CD4-positive, alpha-beta T cell (primary cell): ENCODE measurements at regions not wholly inside any gene's neighbourhood (a gene's known extent, or its start where the extent isn't known, plus 50 kb on each side); places are given as distances from the start of the nearest gene placed in this dataset.
"Not testable (repeated sequence)": the region's sequence is repeated elsewhere in the genome, so short reads cannot be mapped to it uniquely, and the experiment has no call there.

Experiments used
- ATAC-seq: fragments of 200-7000 bp; cut with Tn5 transposase; one replicate; pipeline ENCODE4 v1.10.0; 2022; ENCODE audit warnings: mild to moderate bottlenecking; ENCODE audit not compliant: poor library complexity
- CTCF ChIA-PET: fragments of 350-600 bp; sonication (Branson Sonifier 250); formaldehyde crosslinking; loops from one replicate; lab custom pipeline; 2021; ENCODE audit warnings: antibody characterized with exemption, inconsistent platforms; lab: Charles Lee
- POLR2A ChIA-PET: fragments of 350-600 bp; sonication (Branson Sonifier 250); formaldehyde crosslinking; loops from one replicate; lab custom pipeline; 2021; ENCODE audit warnings: antibody characterized with exemption, inconsistent platforms; lab: Charles Lee
- DNase-seq, 14 experiments: peaks; one replicate each; pipeline ENCODE4 v3.0.0-alpha.2; 2013 to 2020; ENCODE audit warnings: mixed read lengths in 2 of 14
- H3K27ac ChIP-seq, 2 donors: one replicate each; pipeline versions ENCODE4 v1.5.1 to v1.7.0; 2013; ENCODE audit warnings: low read length in 2 of 2, low read depth in 1 of 2, mild to moderate bottlenecking in 1 of 2
- H3K27me3 ChIP-seq, 2 experiments: 1 replicate in 1 of 2; 2 replicates in 1 of 2; pipeline versions ENCODE4 v1.6.1 to v1.7.0; 2013; ENCODE audit warnings: low read length in 2 of 2, control low read depth in 1 of 2, mild to moderate bottlenecking in 1 of 2, moderate library complexity in 1 of 2; ENCODE audit not compliant: insufficient read depth in 2 of 2, control insufficient read depth in 1 of 2
- H3K36me3 ChIP-seq: one replicate; pipeline ENCODE4 v1.6.1; 2013; ENCODE audit warnings: low read length, control low read depth; ENCODE audit not compliant: insufficient read depth
- H3K4me1 ChIP-seq: one replicate; pipeline ENCODE4 v1.6.1; 2013; ENCODE audit warnings: low read length, control low read depth; ENCODE audit not compliant: insufficient read depth
- H3K4me3 ChIP-seq: one replicate; pipeline ENCODE4 v1.5.1; 2013; ENCODE audit warnings: mild to moderate bottlenecking, low read length, moderate library complexity
- H3K9me3 ChIP-seq, 2 experiments: 1 replicate in 1 of 2; 2 replicates in 1 of 2; pipeline versions ENCODE4 v1.6.1 to v1.7.0; 2013; ENCODE audit warnings: low read length in 2 of 2, mild to moderate bottlenecking in 2 of 2, control low read depth in 1 of 2, moderate library complexity in 1 of 2; ENCODE audit not compliant: control insufficient read depth in 1 of 2, insufficient read depth in 1 of 2
- H3K27ac Mint-ChIP-seq: one replicate; pipeline ENCODE4 v1.8.0; 2020; ENCODE audit warnings: mixed read lengths
- H3K27me3 Mint-ChIP-seq: one replicate; pipeline ENCODE4 v1.8.0; 2021; ENCODE audit warnings: mixed read lengths
- H3K36me3 Mint-ChIP-seq: one replicate; pipeline ENCODE4 v1.8.0; 2021; ENCODE audit warnings: low read depth, mixed read lengths
- H3K4me1 Mint-ChIP-seq: one replicate; pipeline ENCODE4 v1.8.0; 2021; ENCODE audit warnings: low read depth, mixed read lengths
- H3K4me3 Mint-ChIP-seq: one replicate; pipeline ENCODE4 v1.8.0; 2020; ENCODE audit warnings: mild to moderate bottlenecking, mixed read lengths
- H3K9me3 Mint-ChIP-seq: one replicate; pipeline ENCODE4 v1.8.0; 2020; ENCODE audit warnings: mixed read lengths
- intact Hi-C, 2 experiments: fragments of 100-400 bp; cut with DNase I in 1 of 2; cut with micrococcal nuclease in 1 of 2; formaldehyde crosslinking; loops; one replicate each; pipeline versions ENCODE4 v1.15.1 to v1.9.0; 2023 to 2025; cut with DNase I, micrococcal nuclease
- TF ChIP-seq, protein P1 (sequence below): fragments of 200-600 bp; IDR thresholded peaks from one replicate; pipeline ENCODE4 v1.8.0; 2022; ENCODE audit warnings: antibody characterized with exemption, mild to moderate bottlenecking

DNA sequence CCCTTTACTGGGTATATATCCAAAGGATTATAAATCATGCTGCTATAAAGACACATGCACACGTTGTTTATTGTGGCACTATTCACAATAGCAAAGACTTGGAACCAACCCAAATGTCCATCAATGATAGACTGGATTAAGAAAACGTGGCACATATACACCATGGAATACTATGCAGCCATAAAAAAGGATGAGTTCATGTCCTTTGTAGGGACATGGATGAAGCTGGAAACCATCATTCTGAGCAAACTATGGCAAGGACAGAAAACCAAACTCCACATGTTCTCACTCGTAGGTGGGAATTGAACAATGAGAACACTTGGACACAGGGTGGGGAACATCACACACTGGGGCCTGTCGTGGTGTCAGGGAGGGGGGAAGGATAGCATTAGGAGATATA lies 59.2 kb downstream of the CXorf49B start:
- H3K27me3 Mint-ChIP-seq, ATAC-seq, H3K4me3 Mint-ChIP-seq, DNase-seq, H3K9me3 Mint-ChIP-seq, H3K36me3 Mint-ChIP-seq, H3K4me1 ChIP-seq, H3K9me3 ChIP-seq, POLR2A ChIA-PET, H3K27ac Mint-ChIP-seq, CTCF ChIA-PET, H3K4me1 Mint-ChIP-seq, H3K27me3 ChIP-seq, H3K27ac ChIP-seq, H3K4me3 ChIP-seq, H3K36me3 ChIP-seq, intact Hi-C loops: not testable (repeated sequence)

DNA sequence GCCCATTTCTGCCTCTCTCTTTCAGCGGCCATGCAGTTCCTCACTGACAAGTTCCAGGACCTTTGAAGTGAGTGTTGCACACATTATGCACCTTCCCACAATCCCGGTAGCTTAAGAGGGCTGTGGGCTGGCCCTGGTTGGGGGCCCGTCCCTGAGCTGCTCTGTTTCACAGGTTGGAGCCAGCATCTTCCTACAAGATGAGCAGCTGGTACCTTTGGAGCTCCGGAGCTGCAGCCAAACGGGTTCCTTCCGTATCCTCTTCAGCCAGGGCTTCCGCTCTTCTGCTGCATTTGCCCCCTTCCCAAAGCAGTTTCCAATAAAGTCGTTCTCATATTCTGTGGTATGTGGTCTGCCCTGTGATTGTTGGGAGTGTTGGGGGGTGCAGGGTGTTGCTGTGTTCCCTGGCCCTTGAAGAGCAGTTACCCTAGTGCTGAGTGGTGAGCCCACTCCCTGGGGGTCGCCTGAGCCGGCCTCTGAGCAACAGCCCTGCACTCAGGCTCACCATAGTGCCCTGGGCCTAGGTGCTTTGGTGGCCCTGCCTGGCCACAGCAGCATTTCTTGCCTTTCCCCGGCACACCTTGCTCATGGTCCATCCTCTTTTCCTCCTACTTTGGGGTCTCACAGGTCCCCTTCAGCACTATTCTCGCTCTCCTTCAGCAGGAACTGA lies 60.4 kb downstream of the CXorf49B start:
- TF ChIP-seq, protein P1, sequence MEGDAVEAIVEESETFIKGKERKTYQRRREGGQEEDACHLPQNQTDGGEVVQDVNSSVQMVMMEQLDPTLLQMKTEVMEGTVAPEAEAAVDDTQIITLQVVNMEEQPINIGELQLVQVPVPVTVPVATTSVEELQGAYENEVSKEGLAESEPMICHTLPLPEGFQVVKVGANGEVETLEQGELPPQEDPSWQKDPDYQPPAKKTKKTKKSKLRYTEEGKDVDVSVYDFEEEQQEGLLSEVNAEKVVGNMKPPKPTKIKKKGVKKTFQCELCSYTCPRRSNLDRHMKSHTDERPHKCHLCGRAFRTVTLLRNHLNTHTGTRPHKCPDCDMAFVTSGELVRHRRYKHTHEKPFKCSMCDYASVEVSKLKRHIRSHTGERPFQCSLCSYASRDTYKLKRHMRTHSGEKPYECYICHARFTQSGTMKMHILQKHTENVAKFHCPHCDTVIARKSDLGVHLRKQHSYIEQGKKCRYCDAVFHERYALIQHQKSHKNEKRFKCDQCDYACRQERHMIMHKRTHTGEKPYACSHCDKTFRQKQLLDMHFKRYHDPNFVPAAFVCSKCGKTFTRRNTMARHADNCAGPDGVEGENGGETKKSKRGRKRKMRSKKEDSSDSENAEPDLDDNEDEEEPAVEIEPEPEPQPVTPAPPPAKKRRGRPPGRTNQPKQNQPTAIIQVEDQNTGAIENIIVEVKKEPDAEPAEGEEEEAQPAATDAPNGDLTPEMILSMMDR = no peak
- H3K4me3 ChIP-seq = no peak overlapping the region
- H3K36me3 ChIP-seq = no peaks in the 10 kb centered on the region
- Mint-ChIP-seq H3K36me3 (no peaks in the 10 kb centered on the region), H3K27me3 (no peaks in the 10 kb centered on the region), H3K4me3 (no peak overlapping the region), H3K27ac (no peak overlapping the region), H3K4me1 (no peaks in the 10 kb centered on the region), H3K9me3 (no peaks in the 10 kb centered on the region)
- CTCF ChIA-PET = no interaction called here
- DNase-seq = no peak
- no peak overlapping the region for H3K27ac ChIP-seq
- no peaks in the 10 kb centered on the region for H3K9me3 ChIP-seq
- ATAC-seq = no peak
- H3K27me3 ChIP-seq = no peaks in the 10 kb centered on the region
- no peaks in the 10 kb centered on the region for H3K4me1 ChIP-seq
- intact Hi-C loops = no loop called here
- POLR2A ChIA-PET = no interaction called here

DNA sequence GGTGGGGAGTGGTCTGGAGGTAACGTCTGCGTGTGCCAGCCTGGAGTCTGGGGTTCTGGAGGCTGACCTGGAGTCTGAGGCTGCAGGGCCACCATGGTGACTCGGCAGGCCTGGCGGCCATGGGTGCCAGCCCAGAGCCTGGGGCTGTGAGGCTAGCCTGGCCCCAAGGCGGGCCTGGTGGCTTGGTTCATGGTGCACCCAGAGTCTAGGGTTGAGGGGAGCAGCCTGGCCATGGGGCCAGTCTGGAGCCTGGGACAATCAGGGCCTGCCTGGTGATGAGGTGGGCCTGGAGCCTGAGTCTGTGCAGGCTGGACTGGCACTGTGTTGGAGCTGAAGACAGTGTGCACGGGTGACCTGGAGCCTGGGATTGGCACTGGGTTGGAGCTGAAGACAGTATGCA lies 64.9 kb downstream of the CXorf49B start:
- intact Hi-C loops = no loop called here
- Histone ChIP-seq H3K9me3 (no peaks in the 10 kb centered on the region), H3K4me3 (no peak overlapping the region), H3K27ac (no peak overlapping the region), H3K36me3 (no peaks in the 10 kb centered on the region), H3K4me1 (no peaks in the 10 kb centered on the region), H3K27me3 (no peaks in the 10 kb centered on the region)
- DNase-seq (no peak), ATAC-seq (no peak)
- TF ChIP-seq, protein P1 = no peak
- CTCF ChIA-PET = no interaction called here
- no peaks in the 10 kb centered on the region for H3K9me3 Mint-ChIP-seq
- no peak overlapping the region for H3K27ac Mint-ChIP-seq
- POLR2A ChIA-PET = no interaction called here
- no peak overlapping the region for H3K4me3 Mint-ChIP-seq
- H3K36me3 Mint-ChIP-seq = peaks cover 5% of the 10 kb centered on the region
- no peaks in the 10 kb centered on the region for H3K27me3 Mint-ChIP-seq
- no peaks in the 10 kb centered on the region for H3K4me1 Mint-ChIP-seq

DNA sequence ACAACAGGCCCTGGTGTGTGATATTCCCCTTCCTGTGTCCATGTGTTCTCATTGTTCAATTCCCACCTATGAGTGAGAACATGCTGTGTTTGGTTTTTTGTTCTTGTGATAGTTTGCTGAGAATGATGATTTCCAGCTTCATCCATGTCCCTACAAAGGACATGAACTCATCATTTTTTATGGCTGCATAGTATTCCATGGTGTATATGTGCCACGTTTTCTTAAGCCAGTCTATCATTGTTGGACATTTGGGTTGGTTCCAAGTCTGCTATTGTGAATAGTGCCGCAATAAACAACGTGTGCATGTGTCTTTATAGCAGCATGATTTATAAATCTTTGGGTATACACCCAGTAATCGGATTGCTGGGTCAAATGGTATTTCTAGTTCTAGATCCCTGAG lies 72.6 kb upstream of the NHSL2 start:
- H3K9me3 Mint-ChIP-seq, CTCF ChIA-PET, H3K9me3 ChIP-seq, H3K4me1 Mint-ChIP-seq, H3K27me3 ChIP-seq, intact Hi-C loops, H3K27ac Mint-ChIP-seq, ATAC-seq, POLR2A ChIA-PET, H3K27me3 Mint-ChIP-seq, H3K4me1 ChIP-seq, H3K27ac ChIP-seq, H3K4me3 ChIP-seq, H3K4me3 Mint-ChIP-seq, H3K36me3 ChIP-seq, H3K36me3 Mint-ChIP-seq, DNase-seq: not testable (repeated sequence)
